IMR-90 (cell line): ENCODE measurements at regions not wholly inside any gene's neighbourhood (a gene's known extent, or its start where the extent isn't known, plus 50 kb on each side); places are given as distances from the start of the nearest gene placed in this dataset.

Source experiments
- ATAC-seq: fragments of 200-7000 bp; cut with Tn5 transposase; 2 replicates; pipeline ENCODE4 v1.9.1; 2020; ENCODE audit warnings: low read depth, mild to moderate bottlenecking, moderate library complexity
- BruUV-seq: library from RNA; stranded (reverse); fragments of 400-500 nt; replicated peaks from 2 replicates; lab custom pipeline; 2021; lab: Mats Ljungman, UMichigan
- CTCF ChIA-PET: fragments of 300-600 bp; formaldehyde crosslinking; extraction: SDS; loops from one replicate; lab custom pipeline; 2021; ENCODE audit warnings: antibody characterized with exemption; lab: Yijun Ruan, JAX
- POLR2A ChIA-PET: fragments of 300-600 bp; sonication (Branson Sonifier 250); formaldehyde crosslinking; loops from one replicate; lab custom pipeline; 2022; ENCODE audit warnings: antibody characterized with exemption; ENCODE audit not compliant: unreplicated experiment; lab: Charles Lee
- DNase-seq: peaks from one replicate; pipeline ENCODE4 v3.0.0; 2013
- H2AFZ ChIP-seq: replicated peaks from 2 replicates; pipeline ENCODE3; 2013; ENCODE audit warnings: low read length, mild to moderate bottlenecking; ENCODE audit not compliant: poor library complexity
- H2AK5ac ChIP-seq: 2 replicates; pipeline ENCODE4 v1.6.1; 2013; ENCODE audit warnings: low read depth, low read length, inconsistent platforms
- H2AK9ac ChIP-seq: replicated peaks from 2 replicates; pipeline ENCODE3; 2013; ENCODE audit warnings: mild to moderate bottlenecking, low read depth, low read length, moderate library complexity; ENCODE audit not compliant: poor library complexity
- H2BK120ac ChIP-seq: 2 replicates; pipeline ENCODE4 v1.6.1; 2013; ENCODE audit warnings: low read depth, low read length, inconsistent platforms
- H2BK15ac ChIP-seq: 3 replicates; pipeline ENCODE4 v1.6.1; 2013; ENCODE audit warnings: low read depth, low read length, inconsistent platforms
- H2BK20ac ChIP-seq: 2 replicates; pipeline ENCODE4 v1.6.1; 2013; ENCODE audit warnings: low read depth, mild to moderate bottlenecking, inconsistent platforms, low read length, moderate library complexity
- H2BK5ac ChIP-seq: 2 replicates; pipeline ENCODE4 v1.6.1; 2013; ENCODE audit warnings: mild to moderate bottlenecking, low read depth, low read length, inconsistent platforms; ENCODE audit not compliant: poor library complexity, severe bottlenecking
- H3K14ac ChIP-seq: replicated peaks from 2 replicates; pipeline ENCODE4 v1.6.1; 2013; ENCODE audit warnings: low read depth, low read length, inconsistent platforms
- H3K18ac ChIP-seq: 2 replicates; pipeline ENCODE4 v1.6.1; 2013; ENCODE audit warnings: low read depth, low read length, control low read depth
- H3K23ac ChIP-seq: 2 replicates; pipeline ENCODE4 v1.6.1; 2013; ENCODE audit warnings: low read depth, low read length, inconsistent platforms
- H3K27ac ChIP-seq: 2 replicates; pipeline ENCODE4 v1.5.1; 2013; ENCODE audit warnings: mild to moderate bottlenecking, control low read depth, low read length; ENCODE audit not compliant: insufficient read depth
- H3K27me3 ChIP-seq: 2 replicates; pipeline ENCODE4 v1.6.1; 2013; ENCODE audit warnings: low read length; ENCODE audit not compliant: control insufficient read depth, insufficient read depth
- H3K36me3 ChIP-seq: 2 replicates; pipeline ENCODE4 v1.6.1; 2013; ENCODE audit warnings: low read length, mixed read lengths; ENCODE audit not compliant: control insufficient read depth, insufficient read depth
- H3K4ac ChIP-seq: 2 replicates; pipeline ENCODE4 v1.6.1; 2013; ENCODE audit warnings: low read depth, low read length, inconsistent platforms
- H3K4me1 ChIP-seq: 2 replicates; pipeline ENCODE4 v1.6.1; 2013; ENCODE audit warnings: low read length, mixed read lengths; ENCODE audit not compliant: control insufficient read depth, insufficient read depth
- H3K4me2 ChIP-seq: 2 replicates; pipeline ENCODE4 v1.6.1; 2013; ENCODE audit warnings: low read depth, mild to moderate bottlenecking, control low read depth, low read length, moderate library complexity
- H3K4me3 ChIP-seq: 2 replicates; pipeline ENCODE4 v1.5.1; 2013; ENCODE audit warnings: low read depth, mild to moderate bottlenecking, control low read depth, low read length, moderate library complexity; ENCODE audit not compliant: insufficient read depth
- H3K56ac ChIP-seq: 2 replicates; pipeline ENCODE4 v1.6.1; 2013; ENCODE audit warnings: low read length, inconsistent platforms; ENCODE audit not compliant: insufficient read depth; ENCODE audit errors: extremely low read depth
- H3K79me1 ChIP-seq, 2 experiments: 2 replicates each; pipeline ENCODE4 v1.6.1; 2013; ENCODE audit warnings: low read length in 2 of 2, inconsistent platforms in 1 of 2, low read depth in 1 of 2
- H3K9ac ChIP-seq: 2 replicates; pipeline ENCODE4 v1.6.1; 2013; ENCODE audit warnings: low read depth, low read length, control low read depth
- H3K9me1 ChIP-seq: 2 replicates; pipeline ENCODE4 v1.6.1; 2013; ENCODE audit warnings: low read length, inconsistent platforms; ENCODE audit not compliant: insufficient read depth
- H3K9me3 ChIP-seq: 2 replicates; pipeline ENCODE4 v1.6.1; 2013; ENCODE audit warnings: low read length; ENCODE audit not compliant: control insufficient read depth, insufficient read depth
- H4K20me1 ChIP-seq: 2 replicates; pipeline ENCODE4 v1.6.1; 2013; ENCODE audit warnings: low read length, inconsistent platforms; ENCODE audit not compliant: insufficient read depth
- H4K5ac ChIP-seq: 2 replicates; pipeline ENCODE4 v1.6.1; 2013; ENCODE audit warnings: mild to moderate bottlenecking, low read depth, low read length, control low read depth
- H4K8ac ChIP-seq, 2 experiments: 2 replicates each; pipeline ENCODE4 v1.6.1; 2013; ENCODE audit warnings: low read depth in 2 of 2, low read length in 2 of 2, control low read depth in 1 of 2, inconsistent platforms in 1 of 2
- H4K91ac ChIP-seq: 2 replicates; pipeline ENCODE4 v1.6.1; 2013; ENCODE audit warnings: low read depth, low read length, inconsistent platforms; ENCODE audit not compliant: insufficient read depth
- CEBPB ChIP-seq: IDR thresholded peaks from 2 replicates; pipeline ENCODE4 v1.6.1; 2012; ENCODE audit warnings: low read depth, low read length, improper control_type of control experiment
- CHD1 ChIP-seq: IDR thresholded peaks from 2 replicates; pipeline ENCODE4 v1.6.1; 2012; ENCODE audit warnings: low read depth, low read length, improper control_type of control experiment
- FOS ChIP-seq: fragments of 150-350 bp; IDR thresholded peaks from 2 replicates; pipeline ENCODE4 v1.6.1; 2016; ENCODE audit warnings: low read depth, low read length
- RFX5 ChIP-seq: IDR thresholded peaks from 2 replicates; pipeline ENCODE4 v1.8.0; 2012; ENCODE audit warnings: low read depth, mild to moderate bottlenecking, low read length, moderate library complexity
- dilution Hi-C: fragments of 300-500 bp; cut with HindIII; formaldehyde crosslinking; loops from one replicate; pipeline ENCODE4 v1.14.3; 2018; ENCODE audit warnings: low sequenced_read_pairs; ENCODE audit not compliant: unreplicated experiment
- in situ Hi-C: fragments of 300-500 bp; cut with MboI; formaldehyde crosslinking; loops from 3 replicates; pipeline ENCODE4 v1.14.3; 2019; ENCODE audit warnings: low sequenced_read_pairs, inconsistent platforms, mixed read lengths
- intact Hi-C: fragments of 100-400 bp; cut with micrococcal nuclease; formaldehyde crosslinking; loops from 2 replicates; pipeline ENCODE4 v1.10.0; 2022

- Histone ChIP-seq H3K9ac (no peak overlapping the region), H2BK15ac (no peak overlapping the region), H3K23ac (no peak overlapping the region), H4K5ac (no peak overlapping the region), H3K27me3 (no peaks in the 10 kb centered on the region), H2BK120ac (no peak overlapping the region), H3K4me3 (no peak overlapping the region), H3K27ac (no peak overlapping the region), H3K18ac (no peak overlapping the region), H3K4me1 (no peaks in the 10 kb centered on the region), H3K9me1 (no peaks in the 10 kb centered on the region), H3K56ac (no peak overlapping the region), H3K79me1 (no peaks in the 10 kb centered on the region), H3K4ac (no peak overlapping the region), H2AFZ (no peak overlapping the region), H3K4me2 (no peak overlapping the region), H2BK20ac (no peak overlapping the region), H3K9me3 (no peaks in the 10 kb centered on the region; the same call in 1 of the 2 replicates), H4K8ac (no peak overlapping the region), H4K91ac (no peak overlapping the region), H4K20me1 (no peaks in the 10 kb centered on the region), H3K14ac (no peak overlapping the region), H2BK5ac (no peak overlapping the region), H3K36me3 (no peaks in the 10 kb centered on the region), H2AK9ac (no peak overlapping the region), H2AK5ac (no peak overlapping the region)
- no peak for DNase-seq
- BruUV-seq = no TSS peak
- in situ Hi-C loops (no loop called here), intact Hi-C loops (no loop called here), dilution Hi-C loops (no loop called here)
- no peak for ATAC-seq
- ChIA-PET CTCF (no interaction called here), POLR2A (no interaction called here)
- no peak for TF ChIP-seq FOS
- no peak for TF ChIP-seq CHD1
- no peak for TF ChIP-seq CEBPB
- no peak for TF ChIP-seq RFX5
These were observed 100.2 kb downstream of the HINT1 start for GRCh38 chr5:131064669-131065371.
